CD4-positive, alpha-beta memory T cell (primary cell): ENCODE measurements at regions not wholly inside any gene's neighbourhood (a gene's known extent, or its start where the extent isn't known, plus 50 kb on each side); places are given as distances from the start of the nearest gene placed in this dataset.

ENCODE experiments used
- CTCF ChIA-PET: fragments of 350-600 bp; sonication (Branson Sonifier 250); formaldehyde crosslinking; loops from one replicate; lab custom pipeline; 2021; ENCODE audit warnings: inconsistent platforms; ENCODE audit not compliant: partially characterized antibody; lab: Charles Lee
- POLR2A ChIA-PET: fragments of 350-600 bp; sonication (Branson Sonifier 250); formaldehyde crosslinking; loops from one replicate; lab custom pipeline; 2021; ENCODE audit not compliant: partially characterized antibody; lab: Charles Lee
- DNase-seq, 5 donors: peaks; one replicate each; pipeline versions ENCODE4 v3.0.0 to v3.0.0-alpha.2; 2020 to 2022; ENCODE audit warnings: mixed read lengths in 1 of 5
- H3K27ac ChIP-seq: one replicate; pipeline ENCODE4 v1.7.0; 2013; ENCODE audit warnings: low read depth, low read length
- H3K27me3 ChIP-seq: 2 replicates; pipeline ENCODE4 v1.7.0; 2013; ENCODE audit warnings: mild to moderate bottlenecking, low read length, moderate library complexity; ENCODE audit not compliant: insufficient read depth
- H3K36me3 ChIP-seq: 2 replicates; pipeline ENCODE4 v1.7.0; 2013; ENCODE audit warnings: mild to moderate bottlenecking, low read length, moderate library complexity; ENCODE audit not compliant: insufficient read depth
- H3K4me1 ChIP-seq: 2 replicates; pipeline ENCODE4 v1.7.0; 2013; ENCODE audit warnings: mild to moderate bottlenecking, low read length, moderate library complexity; ENCODE audit not compliant: insufficient read depth
- H3K4me3 ChIP-seq, 2 donors: one replicate each; pipeline ENCODE4 v1.7.0; 2013; ENCODE audit warnings: low read length in 2 of 2, mild to moderate bottlenecking in 1 of 2
- H3K9me3 ChIP-seq, 2 donors: one replicate each; pipeline ENCODE4 v1.7.0; 2013; ENCODE audit warnings: low read length in 2 of 2, control low read depth in 1 of 2; ENCODE audit not compliant: control insufficient read depth in 1 of 2
- H3K27ac Mint-ChIP-seq, 7 donors: one replicate each; pipeline ENCODE4 v1.8.0; 2020 to 2021; ENCODE audit warnings: mixed read lengths in 7 of 7, mild to moderate bottlenecking in 6 of 7, inconsistent platforms in 3 of 7, moderate library complexity in 3 of 7
- H3K27me3 Mint-ChIP-seq, 2 donors: one replicate each; pipeline ENCODE4 v1.8.0; 2020 to 2021; ENCODE audit warnings: mixed read lengths in 2 of 2
- H3K36me3 Mint-ChIP-seq, 2 donors: one replicate each; pipeline ENCODE4 v1.8.0; 2020 to 2021; ENCODE audit warnings: mixed read lengths in 2 of 2, inconsistent platforms in 1 of 2, mild to moderate bottlenecking in 1 of 2
- H3K4me1 Mint-ChIP-seq, 4 donors: one replicate each; pipeline ENCODE4 v1.8.0; 2020 to 2021; ENCODE audit warnings: mixed read lengths in 4 of 4, mild to moderate bottlenecking in 1 of 4
- H3K4me3 Mint-ChIP-seq, 8 donors: one replicate each; pipeline ENCODE4 v1.8.0; 2020 to 2021; ENCODE audit warnings: mixed read lengths in 8 of 8, mild to moderate bottlenecking in 7 of 8, moderate library complexity in 6 of 8, inconsistent platforms in 3 of 8
- H3K9me3 Mint-ChIP-seq, 8 donors: one replicate each; pipeline ENCODE4 v1.8.0; 2020 to 2021; ENCODE audit warnings: mixed read lengths in 8 of 8, mild to moderate bottlenecking in 5 of 8, inconsistent platforms in 3 of 8, moderate library complexity in 1 of 8
- intact Hi-C: fragments of 100-400 bp; cut with micrococcal nuclease; formaldehyde crosslinking; loops from one replicate; pipeline ENCODE4 v1.15.1; 2023

DNA sequence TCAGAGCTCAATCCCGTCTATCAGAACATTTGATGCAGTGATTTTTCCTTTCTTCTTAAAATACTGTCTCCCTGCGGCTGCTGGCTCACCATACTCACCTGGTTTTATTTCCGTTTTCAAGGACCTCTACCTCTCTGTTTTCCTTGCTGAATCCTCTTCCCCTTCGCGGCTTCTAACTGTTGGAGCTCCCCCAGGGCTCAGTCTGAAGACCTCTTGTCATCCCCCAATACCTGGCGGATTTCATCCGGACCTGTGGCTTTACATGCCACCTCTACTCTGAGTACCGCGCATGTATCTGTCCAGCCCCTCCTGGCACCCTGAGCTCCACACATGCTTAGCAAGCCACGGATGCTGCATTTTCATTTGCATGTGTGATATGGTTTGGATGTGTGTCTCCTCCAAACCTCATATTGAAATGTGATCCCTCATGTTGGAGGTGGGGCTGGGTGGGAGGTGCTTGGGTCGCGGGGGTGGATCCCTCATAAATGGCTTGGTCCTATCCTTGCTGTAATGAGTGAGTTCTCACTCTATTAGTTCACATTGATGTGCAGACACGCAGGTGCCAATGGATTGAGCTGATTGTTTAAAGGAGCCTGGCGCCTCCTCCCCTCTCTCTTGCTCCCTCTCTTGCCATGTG, 106.2 kb upstream of the LSM14A start:
- H3K27me3 ChIP-seq, result no peaks in the 10 kb centered on the region
- no peaks in the 10 kb centered on the region for H3K4me1 ChIP-seq
- peaks cover 0 to 3% (median 0%) of the 10 kb centered on the region in 4 donors for H3K4me1 Mint-ChIP-seq
- no peak overlapping the region for H3K27ac Mint-ChIP-seq
- ChIA-PET CTCF (interaction anchor here (1.6 kb wide), 1 partner anchor 30 kb away, joined by 3 read pairs; no protein-coding TSS in a partner anchor), POLR2A (no interaction called here)
- H3K27me3 Mint-ChIP-seq, result peaks cover 12 to 18% of the 10 kb centered on the region in 2 donors
- H3K4me3 Mint-ChIP-seq, result no peak overlapping the region
- intact Hi-C loops, result no loop called here
- H3K36me3 ChIP-seq, result no peaks in the 10 kb centered on the region
- H3K27ac ChIP-seq, result no peak overlapping the region
- no peaks in the 10 kb centered on the region for H3K9me3 Mint-ChIP-seq
- no peak overlapping the region for H3K4me3 ChIP-seq
- peaks cover 0 to 3% of the 10 kb centered on the region in 2 donors for H3K36me3 Mint-ChIP-seq
- H3K9me3 ChIP-seq, result no peaks in the 10 kb centered on the region
- DNase-seq, result no peak

DNA sequence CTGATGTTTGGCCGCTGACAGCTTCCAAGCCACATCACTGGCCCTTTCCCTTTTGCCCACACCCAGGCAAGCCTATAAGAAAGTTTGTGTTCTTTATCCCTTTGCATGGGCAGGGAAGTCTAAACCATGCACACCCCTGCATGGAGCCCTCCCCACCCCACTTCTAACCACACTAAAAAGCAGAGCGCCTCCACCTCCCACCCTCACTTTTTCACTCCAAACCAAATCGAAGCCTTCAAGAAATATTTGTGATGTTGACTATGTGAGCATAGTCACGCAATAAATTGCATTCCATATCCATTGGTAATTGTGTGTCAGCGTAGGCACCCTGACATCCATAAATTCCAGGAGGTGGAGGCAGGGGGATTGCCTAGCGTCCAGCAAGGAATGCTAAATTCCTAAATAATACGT, 104.4 kb upstream of the LSM14A start:
- no peaks in the 10 kb centered on the region for H3K9me3 ChIP-seq
- no peak overlapping the region for H3K27ac ChIP-seq
- no peaks in the 10 kb centered on the region for H3K4me1 ChIP-seq
- no peak for DNase-seq
- H3K27ac Mint-ChIP-seq, result no peak overlapping the region
- H3K27me3 ChIP-seq, result no peaks in the 10 kb centered on the region
- no peaks in the 10 kb centered on the region for H3K9me3 Mint-ChIP-seq
- H3K4me3 Mint-ChIP-seq, result no peak overlapping the region
- H3K36me3 Mint-ChIP-seq, result peaks cover 0 to 3% of the 10 kb centered on the region in 2 donors
- H3K36me3 ChIP-seq, result no peaks in the 10 kb centered on the region
- intact Hi-C loops, result no loop called here
- POLR2A ChIA-PET, result no interaction called here
- peaks cover 18 to 22% of the 10 kb centered on the region in 2 donors for H3K27me3 Mint-ChIP-seq
- no peak overlapping the region for H3K4me3 ChIP-seq
- H3K4me1 Mint-ChIP-seq, result peaks cover 0 to 3% (median 0%) of the 10 kb centered on the region in 4 donors
- CTCF ChIA-PET, result no interaction called here

DNA sequence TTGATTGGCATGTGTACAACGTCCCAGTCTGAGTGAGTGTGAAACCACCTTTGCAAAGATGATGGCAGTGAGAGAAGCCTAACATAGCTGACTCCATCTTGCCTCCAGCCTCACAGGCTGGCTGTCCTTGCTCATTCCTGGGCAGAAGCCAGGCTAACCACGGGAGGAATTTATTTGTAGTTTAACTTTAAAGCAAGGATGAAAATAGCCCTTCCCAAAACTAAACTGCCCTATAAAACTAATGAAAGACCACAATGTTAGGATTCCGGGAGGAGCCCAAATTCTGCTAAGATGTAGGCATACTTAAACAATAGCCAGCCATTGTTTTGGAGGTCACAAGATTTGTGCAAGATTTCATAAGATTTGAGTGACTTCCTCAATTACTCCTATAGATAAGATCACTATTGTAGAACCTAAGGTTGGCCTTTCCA, 96.6 kb upstream of the LSM14A start:
- H3K4me1 Mint-ChIP-seq, result no peaks in the 10 kb centered on the region
- Histone ChIP-seq H3K27me3 (no peaks in the 10 kb centered on the region), H3K36me3 (no peaks in the 10 kb centered on the region), H3K4me3 (no peak overlapping the region), H3K27ac (no peak overlapping the region), H3K4me1 (no peaks in the 10 kb centered on the region), H3K9me3 (no peaks in the 10 kb centered on the region)
- peaks cover 13 to 24% of the 10 kb centered on the region in 2 donors for H3K27me3 Mint-ChIP-seq
- no peak for DNase-seq
- no peak overlapping the region for H3K27ac Mint-ChIP-seq
- H3K4me3 Mint-ChIP-seq, result no peak overlapping the region
- peaks cover 0 to 3% (median 0%) of the 10 kb centered on the region in 8 donors for H3K9me3 Mint-ChIP-seq
- H3K36me3 Mint-ChIP-seq, result no peaks in the 10 kb centered on the region
- POLR2A ChIA-PET, result no interaction called here
- intact Hi-C loops, result no loop called here
- CTCF ChIA-PET, result no interaction called here

DNA sequence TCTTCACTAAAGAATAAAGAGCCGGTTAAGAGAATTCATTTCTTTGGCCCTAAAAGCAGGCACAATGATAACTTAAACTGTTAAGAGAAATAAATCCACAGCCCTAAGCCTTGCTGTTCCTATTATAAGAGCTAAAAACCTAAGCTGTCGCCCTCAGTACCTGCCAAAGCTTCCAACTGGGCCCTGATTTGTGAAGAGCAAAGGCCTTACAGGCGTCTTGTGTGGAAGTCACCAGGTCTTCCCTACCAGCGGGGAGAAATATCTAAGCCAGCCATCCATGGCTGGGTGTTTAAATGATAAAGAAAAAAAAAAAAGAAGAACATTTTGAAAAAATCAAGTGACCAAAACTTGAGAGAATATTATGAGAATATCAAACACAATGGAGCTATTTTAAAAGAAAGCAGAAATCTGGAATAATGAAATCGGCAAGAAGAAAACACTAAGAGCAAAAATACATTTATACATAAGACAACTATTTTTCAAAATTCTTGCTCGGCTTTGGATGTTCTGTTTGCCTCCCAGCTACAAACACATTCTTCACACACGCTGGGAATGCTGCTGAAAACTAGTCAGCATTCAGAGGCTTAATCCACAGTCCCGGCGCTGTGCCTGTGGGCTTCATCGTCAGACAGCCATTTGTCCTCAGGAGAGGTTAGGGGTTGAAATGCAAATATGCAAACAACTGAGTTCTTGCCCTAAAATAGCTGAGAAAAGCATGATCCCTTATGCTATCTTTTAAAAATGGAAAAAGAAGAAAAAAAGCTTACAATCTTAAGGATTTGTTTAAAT, 89.8 kb upstream of the LSM14A start:
- Histone ChIP-seq H3K27me3 (peaks cover 4% of the 10 kb centered on the region), H3K36me3 (no peaks in the 10 kb centered on the region), H3K27ac (no peak overlapping the region), H3K4me3 (no peak overlapping the region), H3K9me3 (no peaks in the 10 kb centered on the region), H3K4me1 (no peaks in the 10 kb centered on the region)
- no peak for DNase-seq
- peaks cover 0 to 6% (median 0%) of the 10 kb centered on the region in 8 donors for H3K9me3 Mint-ChIP-seq
- H3K4me3 Mint-ChIP-seq, result no peak overlapping the region
- H3K4me1 Mint-ChIP-seq, result no peaks in the 10 kb centered on the region
- H3K36me3 Mint-ChIP-seq, result no peaks in the 10 kb centered on the region
- POLR2A ChIA-PET, result no interaction called here
- intact Hi-C loops, result no loop called here
- CTCF ChIA-PET, result interaction anchor here (0.7 to 4.7 kb wide), 3 partner anchors 13 to 15 kb away, joined by 3 to 17 read pairs (median 4); no protein-coding TSS in a partner anchor
- peaks cover 13 to 25% of the 10 kb centered on the region in 2 donors for H3K27me3 Mint-ChIP-seq
- H3K27ac Mint-ChIP-seq, result no peak overlapping the region

DNA sequence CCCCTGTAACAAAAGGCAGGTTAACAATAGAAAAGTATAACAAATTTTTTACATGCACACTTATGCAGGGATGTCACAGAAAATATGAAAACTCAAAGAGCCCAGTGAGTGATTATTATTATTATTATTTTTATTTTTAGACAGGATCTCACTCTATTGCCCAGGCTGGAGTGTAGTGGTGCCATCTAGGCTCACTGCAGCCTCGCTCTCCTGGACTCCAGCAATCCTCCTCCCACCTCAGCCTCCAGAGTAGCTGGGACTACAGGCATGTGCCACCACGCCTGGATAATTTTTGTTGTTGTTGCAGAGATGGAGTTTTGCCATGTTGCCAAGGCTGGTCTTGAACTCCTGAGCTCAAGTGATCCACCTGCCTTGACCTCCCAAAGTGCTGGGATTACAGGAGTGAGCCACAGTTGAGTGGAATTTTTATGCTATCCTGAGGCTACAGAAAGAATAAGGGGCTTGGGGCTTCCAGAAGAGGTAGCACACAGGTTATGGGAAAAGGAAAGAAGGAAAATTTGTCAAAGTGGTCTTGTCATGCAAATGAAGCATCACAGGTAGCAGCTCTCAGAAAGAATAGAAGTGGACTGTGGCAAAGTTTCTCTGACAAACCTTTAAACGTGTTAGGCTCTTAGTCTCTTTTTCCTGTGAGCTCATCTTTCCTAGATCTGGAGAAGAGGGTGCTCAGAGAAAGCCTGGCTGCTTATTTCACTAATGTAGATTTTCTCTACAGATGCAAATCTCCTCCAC, 87.7 kb upstream of the LSM14A start:
- POLR2A ChIA-PET, result no interaction called here
- H3K27me3 ChIP-seq, result peaks cover 4% of the 10 kb centered on the region
- H3K9me3 ChIP-seq, result no peaks in the 10 kb centered on the region
- H3K27ac ChIP-seq, result no peak overlapping the region
- CTCF ChIA-PET, result interaction anchor here (0.6 to 4.7 kb wide), 2 partner anchors 11 to 1609 kb away, joined by 3 to 17 read pairs; no protein-coding TSS in a partner anchor
- no peaks in the 10 kb centered on the region for H3K4me1 ChIP-seq
- Mint-ChIP-seq H3K4me3 (no peak overlapping the region), H3K4me1 (no peaks in the 10 kb centered on the region), H3K36me3 (no peaks in the 10 kb centered on the region), H3K27ac (no peak overlapping the region), H3K9me3 (peaks cover 0 to 6% (median 0%) of the 10 kb centered on the region in 8 donors), H3K27me3 (peaks cover 12 to 29% of the 10 kb centered on the region in 2 donors)
- intact Hi-C loops, result no loop called here
- no peaks in the 10 kb centered on the region for H3K36me3 ChIP-seq
- DNase-seq, result no peak
- H3K4me3 ChIP-seq, result no peak overlapping the region

DNA sequence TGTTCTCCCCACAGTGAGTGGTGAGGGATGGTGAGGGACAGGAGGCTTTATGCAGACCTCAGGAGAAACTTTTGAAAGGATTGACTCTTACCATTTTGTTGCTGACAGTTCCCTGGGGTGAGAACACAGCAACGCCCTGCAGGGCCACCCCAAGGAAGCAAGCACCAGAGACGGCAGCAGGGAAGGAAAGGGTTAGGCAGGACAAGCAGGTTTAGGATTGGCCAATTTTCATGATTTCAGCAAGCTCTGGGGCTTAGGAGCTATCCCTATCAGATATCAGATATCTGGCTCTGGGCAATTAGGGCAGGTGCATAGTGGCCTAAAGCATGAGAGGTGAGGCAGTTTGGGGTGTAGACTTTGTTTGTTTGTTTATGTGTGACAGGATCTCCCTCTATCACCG, 87.0 kb upstream of the LSM14A start:
- Mint-ChIP-seq H3K27me3 (peaks cover 15 to 33% of the 10 kb centered on the region in 2 donors), H3K9me3 (peaks cover 0 to 6% (median 0%) of the 10 kb centered on the region in 8 donors), H3K4me3 (no peak overlapping the region), H3K4me1 (no peaks in the 10 kb centered on the region), H3K36me3 (no peaks in the 10 kb centered on the region), H3K27ac (no peak overlapping the region)
- POLR2A ChIA-PET, result no interaction called here
- Histone ChIP-seq H3K4me3 (no peak overlapping the region), H3K4me1 (no peaks in the 10 kb centered on the region), H3K27me3 (peaks cover 4% of the 10 kb centered on the region), H3K9me3 (no peaks in the 10 kb centered on the region), H3K27ac (no peak overlapping the region), H3K36me3 (no peaks in the 10 kb centered on the region)
- DNase-seq, result no peak
- CTCF ChIA-PET, result interaction anchor here (4.7 kb wide), 1 partner anchor 11 kb away, joined by 17 read pairs; no protein-coding TSS in a partner anchor
- intact Hi-C loops, result no loop called here

DNA sequence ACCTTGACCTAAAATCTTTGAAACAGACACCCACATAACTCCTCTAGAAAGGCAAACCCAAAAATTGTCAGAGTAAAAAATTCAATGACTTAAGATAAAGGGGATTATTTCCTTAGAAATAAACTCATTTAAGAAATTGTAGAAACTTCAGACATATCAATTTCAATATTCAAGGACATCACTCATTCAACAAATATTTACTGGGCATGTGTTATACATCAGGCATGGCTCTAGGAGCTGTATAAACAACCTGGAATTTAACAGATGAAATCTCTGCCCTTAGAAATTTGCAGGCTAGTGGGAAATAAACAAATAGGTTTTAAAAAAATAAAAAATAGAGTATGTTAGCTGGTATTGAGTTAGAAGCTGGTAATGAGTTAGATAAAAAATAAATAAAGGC, 84.0 kb upstream of the LSM14A start:
- intact Hi-C loops, result no loop called here
- CTCF ChIA-PET, result interaction anchor here (1.0 to 1.3 kb wide), 4 partner anchors 9 to 311 kb away, joined by 3 read pairs; no protein-coding TSS in a partner anchor

More for the DNA sequence above, 84.0 kb upstream of the LSM14A start:
- Mint-ChIP-seq H3K27me3 (peaks cover 15 to 37% of the 10 kb centered on the region in 2 donors), H3K36me3 (no peaks in the 10 kb centered on the region), H3K9me3 (peaks cover 0 to 6% (median 0%) of the 10 kb centered on the region in 8 donors), H3K4me1 (no peaks in the 10 kb centered on the region), H3K4me3 (no peak overlapping the region), H3K27ac (no peak overlapping the region)
- no peaks in the 10 kb centered on the region for H3K36me3 ChIP-seq
- no peak overlapping the region for H3K4me3 ChIP-seq
- no peaks in the 10 kb centered on the region for H3K4me1 ChIP-seq
- peaks cover 4% of the 10 kb centered on the region for H3K27me3 ChIP-seq
- H3K9me3 ChIP-seq, result no peaks in the 10 kb centered on the region
- H3K27ac ChIP-seq, result no peak overlapping the region
- DNase-seq, result no peak
- POLR2A ChIA-PET, result no interaction called here
